GM23338 (cell line): ENCODE measurements at regions not wholly inside any gene's neighbourhood (a gene's known extent, or its start where the extent isn't known, plus 50 kb on each side); places are given as distances from the start of the nearest gene placed in this dataset.

Source experiments
- ATAC-seq: fragments of 200-7000 bp; cut with Tn5 transposase; 3 replicates; pipeline ENCODE4 v1.9.1; 2020
- DNase-seq: peaks from one replicate; pipeline ENCODE4 v3.0.0-alpha.2; 2015; ENCODE audit warnings: low spot score
- H2AFZ ChIP-seq: fragments of 200-600 bp; sonication (generic); 2 replicates; pipeline ENCODE4 v1.8.0; 2016; ENCODE audit warnings: antibody characterized with exemption, mild to moderate bottlenecking, moderate library complexity
- H3F3A ChIP-seq: fragments of 200-600 bp; sonication (generic); replicated peaks from 2 replicates; pipeline ENCODE4 v1.8.0; 2017; ENCODE audit warnings: antibody characterized with exemption, mixed run types, low read depth
- H3K27ac ChIP-seq: fragments of 200-600 bp; sonication (generic); 2 replicates; pipeline ENCODE4 v1.6.1; 2016; ENCODE audit warnings: low read depth
- H3K27me3 ChIP-seq: fragments of 200-600 bp; sonication (generic); 2 replicates; pipeline ENCODE4 v1.8.0; 2016; ENCODE audit warnings: mild to moderate bottlenecking, mixed run types, moderate library complexity; ENCODE audit not compliant: insufficient read depth
- H3K36me3 ChIP-seq: fragments of 200-600 bp; sonication (generic); 2 replicates; pipeline ENCODE4 v1.8.0; 2016; ENCODE audit warnings: mild to moderate bottlenecking; ENCODE audit not compliant: insufficient read depth
- H3K4me1 ChIP-seq: fragments of 200-600 bp; sonication (generic); 2 replicates; pipeline ENCODE4 v1.8.0; 2016; ENCODE audit warnings: mild to moderate bottlenecking, moderate library complexity; ENCODE audit not compliant: insufficient read depth
- H3K4me2 ChIP-seq: fragments of 200-600 bp; sonication (generic); 2 replicates; pipeline ENCODE4 v1.7.1; 2017; ENCODE audit warnings: mixed run types
- H3K4me3 ChIP-seq: fragments of 200-600 bp; sonication (generic); 2 replicates; pipeline ENCODE4 v1.6.1; 2016; ENCODE audit warnings: mixed run types
- H3K79me2 ChIP-seq: fragments of 200-600 bp; sonication (generic); replicated peaks from 2 replicates; pipeline ENCODE4 v1.8.0; 2017; ENCODE audit warnings: mild to moderate bottlenecking; ENCODE audit not compliant: insufficient read depth
- H3K9me2 ChIP-seq: fragments of 200-600 bp; sonication (generic); 2 replicates; pipeline ENCODE4 v1.8.0; 2017; ENCODE audit not compliant: insufficient read depth
- H4K20me1 ChIP-seq: fragments of 200-600 bp; sonication (generic); replicated peaks from 2 replicates; pipeline ENCODE4 v1.8.0; 2017; ENCODE audit warnings: mild to moderate bottlenecking; ENCODE audit not compliant: insufficient read depth
- H3K27ac Mint-ChIP-seq: 2 replicates; pipeline ENCODE4 v1.8.0; 2020; ENCODE audit warnings: inconsistent platforms, mild to moderate bottlenecking, moderate library complexity, mixed read lengths
- H3K27me3 Mint-ChIP-seq: 3 replicates; pipeline ENCODE4 v1.8.0; 2022; ENCODE audit warnings: low read depth, mild to moderate bottlenecking, moderate library complexity, mixed read lengths, inconsistent platforms; ENCODE audit not compliant: insufficient read depth, poor library complexity
- H3K36me3 Mint-ChIP-seq: 3 replicates; pipeline ENCODE4 v1.8.0; 2021; ENCODE audit warnings: low read depth, mild to moderate bottlenecking, inconsistent platforms, moderate library complexity, mixed read lengths
- H3K4me1 Mint-ChIP-seq: 3 replicates; pipeline ENCODE4 v1.8.0; 2020; ENCODE audit warnings: mild to moderate bottlenecking, inconsistent platforms, mixed read lengths
- H3K4me3 Mint-ChIP-seq: 3 replicates; pipeline ENCODE4 v1.8.0; 2021; ENCODE audit warnings: moderate library complexity, mild to moderate bottlenecking, inconsistent platforms, mixed read lengths
- H3K9me3 Mint-ChIP-seq: 3 replicates; pipeline ENCODE4 v1.8.0; 2020; ENCODE audit warnings: moderate library complexity, mild to moderate bottlenecking, inconsistent platforms, mixed read lengths
- CREB1 ChIP-seq: fragments of 250-450 bp; sonication (Bioruptor Pico); IDR thresholded peaks from 2 replicates; pipeline ENCODE4 v1.5.0; 2020; ENCODE audit warnings: low read depth, mild to moderate bottlenecking, moderate library complexity
- EZH2 ChIP-seq: fragments of 200-600 bp; sonication (generic); IDR thresholded peaks from one replicate; pipeline ENCODE4 v1.8.0; 2017; ENCODE audit warnings: antibody characterized with exemption, mild to moderate bottlenecking, low read depth; ENCODE audit not compliant: unreplicated experiment
- EZH2phosphoT487 ChIP-seq: fragments of 200-600 bp; sonication (generic); IDR thresholded peaks from one replicate; pipeline ENCODE4 v1.8.1; 2018; ENCODE audit warnings: antibody characterized with exemption; ENCODE audit not compliant: unreplicated experiment
- JUNB ChIP-seq: IDR thresholded peaks from one replicate; pipeline ENCODE4 v1.6.1; 2016; ENCODE audit warnings: antibody characterized with exemption; ENCODE audit not compliant: unreplicated experiment
- NANOG ChIP-seq: IDR thresholded peaks from 2 replicates; pipeline ENCODE4 v1.6.1; 2016; ENCODE audit warnings: antibody characterized with exemption, borderline replicate concordance
- POLR2AphosphoS5 ChIP-seq: IDR thresholded peaks from 2 replicates; pipeline ENCODE4 v1.6.1; 2016; ENCODE audit warnings: antibody characterized with exemption, low read depth
- STAT1 ChIP-seq: IDR thresholded peaks from one replicate; pipeline ENCODE4 v1.6.1; 2016; ENCODE audit warnings: antibody characterized with exemption; ENCODE audit not compliant: unreplicated experiment
- ZNF114 ChIP-seq: fragments of 250-450 bp; sonication (Bioruptor Pico); IDR thresholded peaks from 2 replicates; pipeline ENCODE4 v1.5.0; 2020; ENCODE audit warnings: mild to moderate bottlenecking, moderate library complexity
- ZNF331 ChIP-seq: fragments of 250-450 bp; sonication (Bioruptor Pico); IDR thresholded peaks from 2 replicates; pipeline ENCODE4 v1.5.0; 2020; ENCODE audit warnings: low read depth, mild to moderate bottlenecking, moderate library complexity
- TF ChIP-seq, protein P1 (sequence below): IDR thresholded peaks from 2 replicates; pipeline ENCODE4 v1.6.1; 2016; ENCODE audit warnings: antibody characterized with exemption
- TF ChIP-seq, protein P2 (sequence below), 2 experiments: fragments of 200-600 bp in 1 of 2; sonication (generic) in 1 of 2; conservative IDR thresholded peaks; 2 replicates each; pipeline versions ENCODE4 v1.5.1 to v1.6.1; 2016 to 2017; ENCODE audit warnings: antibody characterized with exemption in 2 of 2, low read depth in 2 of 2, mild to moderate bottlenecking in 2 of 2, moderate library complexity in 1 of 2
- TF ChIP-seq, protein P3 (sequence below): IDR thresholded peaks from one replicate; pipeline ENCODE4 v1.6.1; 2018; ENCODE audit warnings: antibody characterized with exemption; ENCODE audit not compliant: unreplicated experiment

DNA sequence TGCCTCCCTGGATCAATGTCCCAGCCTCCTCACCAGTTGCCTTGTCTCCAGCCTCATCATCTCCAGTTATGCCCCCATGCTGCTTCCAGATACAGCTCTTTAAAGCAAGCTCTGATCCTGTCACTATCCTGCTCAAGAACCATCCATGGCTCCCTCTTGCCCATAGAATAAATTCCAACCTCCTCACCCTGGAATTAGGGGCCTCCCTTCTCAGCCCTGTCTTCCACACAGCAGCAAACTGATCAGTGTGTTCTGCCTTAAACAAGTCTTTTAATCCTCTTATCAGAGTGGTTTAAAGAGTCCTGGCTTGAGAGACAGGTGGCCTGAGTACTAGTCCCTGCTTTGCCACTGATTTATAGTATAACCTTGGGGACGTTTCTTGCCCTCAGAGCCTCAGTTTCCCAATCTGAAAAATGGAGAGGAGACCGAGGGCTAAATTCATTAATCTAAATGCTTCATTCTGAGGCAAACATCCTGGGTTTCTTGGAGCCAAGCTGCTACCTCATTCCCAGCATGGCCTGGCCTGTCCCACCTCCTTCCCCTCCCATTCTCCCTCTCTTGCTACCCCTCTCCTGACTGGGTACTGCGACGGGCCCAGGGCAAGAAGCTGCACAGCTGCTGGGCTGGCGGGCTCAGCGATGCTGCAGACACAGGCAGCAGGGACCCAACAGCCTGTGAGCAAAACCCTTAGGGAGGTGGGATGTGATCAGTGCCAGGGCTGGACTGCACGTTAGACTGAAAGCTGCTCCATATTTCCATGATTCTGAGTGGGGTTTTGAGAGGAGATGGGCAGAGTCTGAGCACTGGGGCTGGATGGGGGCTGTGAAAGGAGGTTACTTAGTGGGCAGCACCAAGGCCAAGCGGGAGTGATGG lies 221.4 kb downstream of the PTPRU start (continued):
- TF ChIP-seq, protein P1, sequence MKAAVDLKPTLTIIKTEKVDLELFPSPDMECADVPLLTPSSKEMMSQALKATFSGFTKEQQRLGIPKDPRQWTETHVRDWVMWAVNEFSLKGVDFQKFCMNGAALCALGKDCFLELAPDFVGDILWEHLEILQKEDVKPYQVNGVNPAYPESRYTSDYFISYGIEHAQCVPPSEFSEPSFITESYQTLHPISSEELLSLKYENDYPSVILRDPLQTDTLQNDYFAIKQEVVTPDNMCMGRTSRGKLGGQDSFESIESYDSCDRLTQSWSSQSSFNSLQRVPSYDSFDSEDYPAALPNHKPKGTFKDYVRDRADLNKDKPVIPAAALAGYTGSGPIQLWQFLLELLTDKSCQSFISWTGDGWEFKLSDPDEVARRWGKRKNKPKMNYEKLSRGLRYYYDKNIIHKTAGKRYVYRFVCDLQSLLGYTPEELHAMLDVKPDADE: no peak
- TF ChIP-seq NANOG (no peak), JUNB (no peak), EZH2 (no peak), POLR2AphosphoS5 (no peak), EZH2phosphoT487 (no peak), STAT1 (no peak), CREB1 (no peak)
- TF ChIP-seq, protein P2, sequence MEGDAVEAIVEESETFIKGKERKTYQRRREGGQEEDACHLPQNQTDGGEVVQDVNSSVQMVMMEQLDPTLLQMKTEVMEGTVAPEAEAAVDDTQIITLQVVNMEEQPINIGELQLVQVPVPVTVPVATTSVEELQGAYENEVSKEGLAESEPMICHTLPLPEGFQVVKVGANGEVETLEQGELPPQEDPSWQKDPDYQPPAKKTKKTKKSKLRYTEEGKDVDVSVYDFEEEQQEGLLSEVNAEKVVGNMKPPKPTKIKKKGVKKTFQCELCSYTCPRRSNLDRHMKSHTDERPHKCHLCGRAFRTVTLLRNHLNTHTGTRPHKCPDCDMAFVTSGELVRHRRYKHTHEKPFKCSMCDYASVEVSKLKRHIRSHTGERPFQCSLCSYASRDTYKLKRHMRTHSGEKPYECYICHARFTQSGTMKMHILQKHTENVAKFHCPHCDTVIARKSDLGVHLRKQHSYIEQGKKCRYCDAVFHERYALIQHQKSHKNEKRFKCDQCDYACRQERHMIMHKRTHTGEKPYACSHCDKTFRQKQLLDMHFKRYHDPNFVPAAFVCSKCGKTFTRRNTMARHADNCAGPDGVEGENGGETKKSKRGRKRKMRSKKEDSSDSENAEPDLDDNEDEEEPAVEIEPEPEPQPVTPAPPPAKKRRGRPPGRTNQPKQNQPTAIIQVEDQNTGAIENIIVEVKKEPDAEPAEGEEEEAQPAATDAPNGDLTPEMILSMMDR (conservative IDR thresholded peaks at IDR 0.05; ENCODE audit: low read depth in 2 of 2): no peak
- TF ChIP-seq, protein P3, sequence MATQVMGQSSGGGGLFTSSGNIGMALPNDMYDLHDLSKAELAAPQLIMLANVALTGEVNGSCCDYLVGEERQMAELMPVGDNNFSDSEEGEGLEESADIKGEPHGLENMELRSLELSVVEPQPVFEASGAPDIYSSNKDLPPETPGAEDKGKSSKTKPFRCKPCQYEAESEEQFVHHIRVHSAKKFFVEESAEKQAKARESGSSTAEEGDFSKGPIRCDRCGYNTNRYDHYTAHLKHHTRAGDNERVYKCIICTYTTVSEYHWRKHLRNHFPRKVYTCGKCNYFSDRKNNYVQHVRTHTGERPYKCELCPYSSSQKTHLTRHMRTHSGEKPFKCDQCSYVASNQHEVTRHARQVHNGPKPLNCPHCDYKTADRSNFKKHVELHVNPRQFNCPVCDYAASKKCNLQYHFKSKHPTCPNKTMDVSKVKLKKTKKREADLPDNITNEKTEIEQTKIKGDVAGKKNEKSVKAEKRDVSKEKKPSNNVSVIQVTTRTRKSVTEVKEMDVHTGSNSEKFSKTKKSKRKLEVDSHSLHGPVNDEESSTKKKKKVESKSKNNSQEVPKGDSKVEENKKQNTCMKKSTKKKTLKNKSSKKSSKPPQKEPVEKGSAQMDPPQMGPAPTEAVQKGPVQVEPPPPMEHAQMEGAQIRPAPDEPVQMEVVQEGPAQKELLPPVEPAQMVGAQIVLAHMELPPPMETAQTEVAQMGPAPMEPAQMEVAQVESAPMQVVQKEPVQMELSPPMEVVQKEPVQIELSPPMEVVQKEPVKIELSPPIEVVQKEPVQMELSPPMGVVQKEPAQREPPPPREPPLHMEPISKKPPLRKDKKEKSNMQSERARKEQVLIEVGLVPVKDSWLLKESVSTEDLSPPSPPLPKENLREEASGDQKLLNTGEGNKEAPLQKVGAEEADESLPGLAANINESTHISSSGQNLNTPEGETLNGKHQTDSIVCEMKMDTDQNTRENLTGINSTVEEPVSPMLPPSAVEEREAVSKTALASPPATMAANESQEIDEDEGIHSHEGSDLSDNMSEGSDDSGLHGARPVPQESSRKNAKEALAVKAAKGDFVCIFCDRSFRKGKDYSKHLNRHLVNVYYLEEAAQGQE: no peak

- no peaks in the 10 kb centered on the region for H3K9me2 ChIP-seq
- H2AFZ ChIP-seq: no peak overlapping the region
- H4K20me1 ChIP-seq: no peaks in the 10 kb centered on the region
- Mint-ChIP-seq H3K9me3 (no peaks in the 10 kb centered on the region; the same call in 2 of the 3 replicates), H3K27me3 (peaks cover 13% of the 10 kb centered on the region), H3K36me3 (no peaks in the 10 kb centered on the region; the same call in 2 of the 3 replicates), H3K4me3 (no peak overlapping the region), H3K4me1 (peaks cover 15% of the 10 kb centered on the region), H3K27ac (no peak overlapping the region)
- no peak for DNase-seq
- no peaks in the 10 kb centered on the region for H3K79me2 ChIP-seq
- ATAC-seq: no peak
- H3K36me3 ChIP-seq: no peaks in the 10 kb centered on the region
- H3K4me3 ChIP-seq: no peak overlapping the region
- H3K4me1 ChIP-seq: peaks cover 6% of the 10 kb centered on the region; the same call in 1 of the 2 replicates
- H3K4me2 ChIP-seq: no peak overlapping the region
- no peaks in the 10 kb centered on the region for H3F3A ChIP-seq
- no peaks in the 10 kb centered on the region for H3K27me3 ChIP-seq
- no peak overlapping the region for H3K27ac ChIP-seq
- no peak for TF ChIP-seq POLR2AphosphoS5
- no peak for TF ChIP-seq ZNF114 (CRISPR knock-in tag)
- no peak for TF ChIP-seq EZH2
- TF ChIP-seq ZNF331: no peak
- TF ChIP-seq, protein P3: no peak
Measured at GRCh38 chr1:29456685-29457435, 220.5 kb downstream of the PTPRU start.
